ENCODE measurements at regions not wholly inside any gene's neighbourhood (a gene's known extent, or its start where the extent isn't known, plus 50 kb on each side); places are given as distances from the start of the nearest gene placed in this dataset.

- Histone ChIP-seq H3K9me3 (replicated peaks; ENCODE audit: control insufficient read depth, insufficient read depth, low read length) (no peaks in the 10 kb centered on the region), H3K4me2 (ENCODE audit: insufficient read depth, low read length) (no peak overlapping the region), H3K36me3 (ENCODE audit: control insufficient read depth in 2 of 2, extremely low read depth in 1 of 2, insufficient read depth in 2 of 2, low read length in 2 of 2) (no peaks in the 10 kb centered on the region), H3K27ac (ENCODE audit: insufficient read depth, low read depth, low read length) (no peak overlapping the region), H3K27me3 (ENCODE audit: control insufficient read depth in 2 of 2, insufficient read depth in 2 of 2, low read length in 2 of 2) (peaks cover 0 to 5% of the 10 kb centered on the region in 2 experiments), H2AFZ (ENCODE audit: low read depth, low read length) (no peak overlapping the region), H3K4me3 (replicated peaks in 1 of 3; ENCODE audit: insufficient read depth in 1 of 3, low read depth in 1 of 3, low read length in 3 of 3) (no peak overlapping the region), H3K79me2 (ENCODE audit: control insufficient read depth, insufficient read depth, low read length) (no peaks in the 10 kb centered on the region), H3K4me1 (ENCODE audit: control insufficient read depth, extremely low read depth, insufficient read depth, low read length) (no peaks in the 10 kb centered on the region), H3K9ac (replicated peaks; ENCODE audit: extremely low read depth, insufficient read depth, low read length) (no peak overlapping the region), H4K20me1 (replicated peaks; ENCODE audit: control insufficient read depth, extremely low read depth, insufficient read depth, low read length) (no peaks in the 10 kb centered on the region), H3K9me1 (replicated peaks; ENCODE audit: control insufficient read depth, extremely low read depth, insufficient read depth, low read length) (no peaks in the 10 kb centered on the region)
- DNase-seq (ENCODE audit: low read depth, low spot score) (no peak), FAIRE-seq (no peak)
- dilution Hi-C loops (cut with MboI; ENCODE audit: extremely low pct_ligation_motif_present, low sequenced_read_pairs) (no loop called here), intact Hi-C loops (cut with micrococcal nuclease) (no loop called here)
- TF ChIP-seq MAX (IDR thresholded peaks at IDR 0.05; ENCODE audit: insufficient read depth, insufficient read length) (no peak), MYC (IDR thresholded peaks at IDR 0.05; ENCODE audit: low read depth, low read length) (no peak), GATA2 (IDR thresholded peaks at IDR 0.05; ENCODE audit: insufficient read depth, insufficient read length, low read depth, low read length) (no peak), POLR2A (IDR thresholded peaks at IDR 0.05; ENCODE audit: low read depth, low read length) (no peak), EZH2 (IDR thresholded peaks at IDR 0.05; ENCODE audit: borderline replicate concordance, low read depth, low read length, severe bottlenecking) (no peak), POLR2AphosphoS5 (IDR thresholded peaks at IDR 0.05; ENCODE audit: insufficient read depth, low read depth, low read length) (no peak)
- ChIA-PET POLR2A (no interaction called here), CTCF (interaction anchor here (1.1 to 1.5 kb wide), 4 partner anchors 10 to 249 kb away, joined by 3 to 5 read pairs (median 4); no protein-coding TSS in a partner anchor)
- no TSS peak for BruUV-seq (replicated peaks)
These were observed 94.8 kb upstream of the SSTR4 start for GRCh38 chr20:22940350-22940749.

DNA sequence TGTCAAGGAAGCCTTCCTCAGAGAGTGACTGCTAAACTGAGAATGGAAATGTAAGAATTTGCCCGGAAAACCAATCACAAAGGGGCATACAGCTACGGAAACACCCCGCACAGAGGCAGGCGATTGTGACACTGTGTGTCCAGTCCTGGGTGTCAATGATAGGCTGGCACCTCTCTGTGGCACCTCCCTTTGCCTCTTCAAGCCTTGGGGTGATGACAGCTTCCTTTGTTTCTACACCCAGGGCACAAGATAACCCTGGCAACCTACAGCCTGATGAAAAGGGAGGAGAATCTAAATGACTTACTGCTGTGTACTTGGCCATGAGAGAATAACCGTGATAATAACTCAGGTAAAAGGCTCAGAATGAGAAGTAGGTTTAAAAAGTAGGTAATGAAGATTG lies 93.6 kb upstream of the SSTR4 start:
- Histone ChIP-seq H3K4me2 (ENCODE audit: insufficient read depth, low read length) (no peak overlapping the region), H3K9me1 (replicated peaks; ENCODE audit: control insufficient read depth, extremely low read depth, insufficient read depth, low read length) (no peaks in the 10 kb centered on the region), H3K4me3 (replicated peaks in 1 of 3; ENCODE audit: insufficient read depth in 1 of 3, low read depth in 1 of 3, low read length in 3 of 3) (no peak overlapping the region), H3K9ac (replicated peaks; ENCODE audit: extremely low read depth, insufficient read depth, low read length) (no peak overlapping the region), H3K36me3 (ENCODE audit: control insufficient read depth in 2 of 2, extremely low read depth in 1 of 2, insufficient read depth in 2 of 2, low read length in 2 of 2) (no peaks in the 10 kb centered on the region), H2AFZ (ENCODE audit: low read depth, low read length) (no peak overlapping the region), H3K27ac (ENCODE audit: insufficient read depth, low read depth, low read length) (no peak overlapping the region), H3K27me3 (ENCODE audit: control insufficient read depth in 2 of 2, insufficient read depth in 2 of 2, low read length in 2 of 2) (peaks cover 0 to 5% of the 10 kb centered on the region in 2 experiments), H4K20me1 (replicated peaks; ENCODE audit: control insufficient read depth, extremely low read depth, insufficient read depth, low read length) (no peaks in the 10 kb centered on the region), H3K9me3 (replicated peaks; ENCODE audit: control insufficient read depth, insufficient read depth, low read length) (no peaks in the 10 kb centered on the region), H3K4me1 (ENCODE audit: control insufficient read depth, extremely low read depth, insufficient read depth, low read length) (no peaks in the 10 kb centered on the region), H3K79me2 (ENCODE audit: control insufficient read depth, insufficient read depth, low read length) (no peaks in the 10 kb centered on the region)
- CTCF ChIA-PET, result no interaction called here
- TF ChIP-seq POLR2AphosphoS5 (IDR thresholded peaks at IDR 0.05; ENCODE audit: insufficient read depth, low read depth, low read length), result no peak
- POLR2A ChIA-PET, result no interaction called here
- dilution Hi-C loops (cut with MboI; ENCODE audit: extremely low pct_ligation_motif_present, low sequenced_read_pairs), result no loop called here
- no TSS peak for BruUV-seq (replicated peaks)
- FAIRE-seq (no peak), DNase-seq (ENCODE audit: low read depth, low spot score) (no peak)
- intact Hi-C loops (cut with micrococcal nuclease), result no loop called here

All from endothelial cell of umbilical vein (primary cell).